GM21526 (cell line): ENCODE measurements at regions not wholly inside any gene's neighbourhood (a gene's known extent, or its start where the extent isn't known, plus 50 kb on each side); places are given as distances from the start of the nearest gene placed in this dataset.
A peak's percentile ranks its signal among the peaks of the same experiment; 100 is the strongest.

Source experiments
- ATAC-seq: cut with Tn5 transposase; IDR thresholded peaks from one replicate; pipeline ENCODE4 v1.9.1; 2021; ENCODE audit warnings: moderate library complexity; ENCODE audit not compliant: unreplicated experiment, low FRiP score

DNA sequence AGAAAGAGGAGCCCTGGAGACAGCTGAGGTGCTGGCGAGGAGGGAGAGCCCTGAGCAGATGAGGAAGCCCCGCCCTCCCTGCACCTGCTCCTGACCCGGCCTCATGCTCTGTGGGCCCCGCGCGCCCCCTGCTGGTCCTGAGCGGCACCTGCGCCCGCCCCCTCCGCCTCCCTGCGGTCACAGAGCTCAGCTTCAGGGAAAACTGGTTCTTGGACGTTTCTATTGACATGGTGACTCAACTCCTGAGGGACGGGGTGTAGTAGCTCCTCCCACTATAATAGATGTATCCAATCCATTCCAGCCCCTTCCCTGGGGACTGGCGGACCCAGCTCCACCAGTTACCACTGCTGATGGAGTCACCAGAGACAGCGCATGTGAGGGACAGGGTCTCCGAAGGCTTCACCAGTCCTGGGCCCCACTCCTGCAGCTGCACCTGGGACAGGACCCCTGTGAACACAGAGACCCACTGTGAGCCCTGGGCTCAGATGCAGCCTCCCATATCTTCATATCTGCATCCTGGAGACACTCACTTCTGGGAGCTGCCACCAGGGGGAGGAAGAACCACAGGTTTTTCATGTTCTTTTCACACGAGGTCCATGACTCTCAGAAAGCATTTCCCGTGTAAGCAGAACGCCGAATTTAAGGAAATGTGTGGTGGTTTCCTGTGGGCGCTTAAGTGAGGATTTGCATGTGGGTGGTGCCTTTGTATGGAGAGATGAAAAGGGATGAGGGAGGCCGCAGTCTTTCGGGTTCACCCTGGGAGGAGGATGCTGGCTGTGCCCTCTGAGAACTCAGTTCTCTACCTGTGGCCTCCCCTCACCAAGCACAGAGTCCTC is 1346.4 kb downstream of the TMEM121 start:
- no peak for ATAC-seq

DNA sequence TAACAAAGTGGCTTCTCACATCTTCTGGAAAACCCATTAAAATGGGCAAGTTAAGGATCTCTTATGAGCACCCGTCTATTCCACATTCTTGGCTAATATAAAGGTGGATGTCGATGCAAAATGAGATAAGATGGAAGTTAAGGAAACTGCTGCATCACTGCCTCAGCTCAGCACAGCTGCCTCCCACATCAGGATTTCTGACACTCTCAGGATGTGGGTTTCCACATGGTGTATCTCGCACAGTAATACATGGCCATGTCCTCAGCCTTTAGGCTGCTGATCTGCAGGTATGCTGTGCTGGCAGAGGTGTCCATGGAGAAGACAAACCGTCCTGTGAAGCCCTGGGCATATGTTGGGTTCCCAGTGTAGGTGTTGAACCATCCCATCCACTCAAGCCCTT is 1348.0 kb downstream of the TMEM121 start:
- no peak for ATAC-seq

DNA sequence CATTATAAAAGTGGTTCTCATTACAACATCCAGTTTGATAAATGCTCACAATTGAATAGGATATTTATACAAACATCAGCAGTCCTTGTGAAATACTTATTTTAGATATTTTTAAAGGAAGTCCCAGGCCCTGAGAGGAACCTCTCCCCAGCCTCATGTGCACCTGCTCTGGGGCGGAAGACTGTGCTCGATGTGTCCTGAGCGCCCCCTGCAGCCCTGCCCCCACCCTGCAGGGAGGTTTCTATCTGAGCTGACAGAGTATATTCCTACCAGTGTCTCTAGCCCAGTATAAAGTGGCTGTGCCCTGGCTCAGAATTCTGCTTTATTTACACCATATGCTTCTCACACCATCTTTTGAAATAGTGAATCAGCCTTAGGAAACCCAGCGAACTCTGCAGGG is 1349.1 kb downstream of the TMEM121 start:
- ATAC-seq = no peak

DNA sequence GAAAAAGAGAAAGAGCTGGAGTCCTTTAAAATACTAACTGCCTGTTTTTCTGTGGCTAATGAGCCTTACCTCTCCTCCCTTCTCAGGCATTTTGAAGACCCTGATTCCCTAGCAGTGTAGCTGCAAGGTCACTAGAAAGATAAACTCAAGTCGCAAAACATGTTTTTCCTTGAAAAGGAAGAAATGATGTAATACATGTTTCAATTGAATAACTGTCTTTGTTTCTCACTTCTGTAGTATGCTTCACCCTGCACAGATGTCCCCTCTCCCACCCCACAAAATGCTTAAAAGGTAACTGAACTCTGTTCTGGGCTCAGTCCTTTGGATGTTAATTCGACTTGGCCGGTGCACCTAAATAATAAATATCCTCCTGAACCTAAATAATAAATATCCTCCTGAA is 1350.3 kb downstream of the TMEM121 start:
- ATAC-seq = no peak

DNA sequence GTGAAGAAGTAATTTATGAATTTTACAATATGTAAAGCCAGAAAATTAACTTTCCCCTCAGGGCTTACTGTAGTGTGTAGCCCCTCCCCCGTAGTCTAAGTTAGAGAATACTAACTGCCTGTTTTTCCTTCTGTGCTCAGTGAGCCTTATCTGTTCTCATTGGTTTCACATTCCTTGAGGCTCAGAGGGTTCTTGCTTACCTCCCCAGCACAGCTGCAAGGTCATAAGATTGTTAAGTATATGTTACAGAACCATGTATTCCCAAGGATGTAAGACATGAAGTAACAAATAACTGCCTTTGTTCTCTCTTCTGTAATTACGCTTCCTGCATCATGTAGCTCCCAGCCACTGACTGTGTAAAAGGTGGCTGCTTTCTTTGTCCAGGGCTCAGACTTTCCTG is 1351.1 kb downstream of the TMEM121 start:
- ATAC-seq = no peak

DNA sequence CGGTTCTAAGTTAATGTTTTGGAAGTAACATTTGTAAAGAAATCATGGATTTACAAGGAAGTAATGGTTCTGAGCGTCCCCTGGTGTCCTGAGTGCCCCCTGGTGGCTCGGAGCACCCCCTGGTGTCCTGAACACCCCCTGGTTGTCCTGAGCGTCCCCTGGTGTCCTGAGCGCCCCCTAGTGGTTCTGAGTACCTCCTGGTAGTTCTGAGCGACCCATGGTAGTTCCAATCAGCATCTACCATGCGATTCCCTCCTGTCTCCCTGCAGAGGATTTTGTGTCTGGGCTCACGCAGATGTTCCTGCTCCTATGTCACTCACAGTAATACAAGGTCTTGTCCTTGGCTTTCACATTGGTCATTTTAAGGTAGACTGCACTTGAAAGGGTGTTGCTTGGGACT is 1352.9 kb downstream of the TMEM121 start:
- ATAC-seq = peak; percentile 55

DNA sequence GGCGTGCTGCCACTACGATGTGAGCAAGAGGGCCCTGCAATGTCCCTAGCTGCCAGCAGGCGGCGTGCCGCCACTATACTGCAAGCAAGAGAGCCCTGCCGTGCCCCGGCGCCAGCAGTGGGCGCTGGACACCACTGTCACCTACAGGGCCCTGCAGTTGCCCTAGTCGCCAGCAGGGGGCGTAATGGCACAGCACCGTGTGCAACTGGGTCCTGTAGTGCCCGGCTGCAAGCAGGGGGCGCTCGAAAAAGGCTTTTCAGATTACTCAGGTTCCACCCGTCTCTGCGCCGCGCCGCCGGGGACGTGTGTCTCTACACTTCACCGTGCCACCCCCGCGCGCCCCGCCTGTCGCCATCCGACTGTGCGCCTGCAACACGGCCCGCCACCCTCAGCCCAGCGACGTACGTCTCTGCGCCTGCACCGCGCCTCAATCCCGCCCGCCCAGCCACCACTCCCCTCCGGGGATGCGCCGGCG is 1356.9 kb downstream of the TMEM121 start:
- ATAC-seq = no peak
